Peyer's patch (tissue), 4 donors: ENCODE measurements at regions not wholly inside any gene's neighbourhood (a gene's known extent, or its start where the extent isn't known, plus 50 kb on each side); places are given as distances from the start of the nearest gene placed in this dataset.

Experiments
- CTCF ChIP-seq, 6 experiments: fragments of 450-650 bp in 4 of 6; fragments of 200-600 bp in 2 of 6; sonication (generic) in 1 of 6; IDR thresholded peaks; one replicate each; pipeline ENCODE4 v1.5.1; 2017 to 2019; ENCODE audit warnings: antibody characterized with exemption in 6 of 6, mild to moderate bottlenecking in 3 of 6, moderate library complexity in 1 of 6
- POLR2A ChIP-seq, 2 donors: fragments of 450-650 bp; IDR thresholded peaks; one replicate each; pipeline ENCODE4 v1.5.1; 2017; ENCODE audit warnings: antibody characterized with exemption in 2 of 2, mild to moderate bottlenecking in 2 of 2, moderate library complexity in 2 of 2

GRCh38 chr18:70662588-70662987 lies 373.7 kb downstream of the SOCS6 start:
- no peak for TF ChIP-seq CTCF (IDR thresholded peaks at IDR 0.05)
- no peak for TF ChIP-seq POLR2A (IDR thresholded peaks at IDR 0.05)
